Mesenchymal stem cell (in vitro differentiated cells and primary cell): ENCODE measurements at regions not wholly inside any gene's neighbourhood (a gene's known extent, or its start where the extent isn't known, plus 50 kb on each side); places are given as distances from the start of the nearest gene placed in this dataset.

Experiments
- DNase-seq: peaks from one replicate; pipeline ENCODE4 v3.0.0-alpha.2; 2013
- H2AFZ ChIP-seq: one replicate; pipeline ENCODE4 v1.6.1; 2013; ENCODE audit warnings: low read depth, mild to moderate bottlenecking, control low read depth, inconsistent platforms, low read length, moderate library complexity
- H2AK5ac ChIP-seq: 2 replicates; pipeline ENCODE4 v1.6.1; 2013; ENCODE audit warnings: low read length, moderate library complexity, mild to moderate bottlenecking, inconsistent platforms; ENCODE audit not compliant: severe bottlenecking
- H2BK120ac ChIP-seq: one replicate; pipeline ENCODE4 v1.6.1; 2013; ENCODE audit warnings: low read depth, mild to moderate bottlenecking, inconsistent platforms, low read length, moderate library complexity
- H2BK12ac ChIP-seq, 2 experiments: one replicate each; pipeline ENCODE4 v1.6.1; 2013; ENCODE audit warnings: inconsistent platforms in 2 of 2, low read length in 2 of 2, mild to moderate bottlenecking in 2 of 2, moderate library complexity in 2 of 2, control low read depth in 1 of 2
- H2BK15ac ChIP-seq: one replicate; pipeline ENCODE4 v1.6.1; 2013; ENCODE audit warnings: mild to moderate bottlenecking, low read depth, inconsistent platforms; ENCODE audit not compliant: poor library complexity, severe bottlenecking
- H2BK5ac ChIP-seq: 2 replicates; pipeline ENCODE4 v1.6.1; 2013; ENCODE audit warnings: low read depth, mild to moderate bottlenecking, low read length, control low read depth, inconsistent platforms; ENCODE audit not compliant: poor library complexity, severe bottlenecking
- H3K14ac ChIP-seq, 2 experiments: one replicate each; pipeline ENCODE4 v1.6.1; 2013; ENCODE audit warnings: inconsistent platforms in 2 of 2, low read length in 2 of 2, control low read depth in 1 of 2, mild to moderate bottlenecking in 1 of 2, moderate library complexity in 1 of 2
- H3K18ac ChIP-seq, 2 experiments: one replicate each; pipeline ENCODE4 v1.6.1; 2013; ENCODE audit warnings: inconsistent platforms in 2 of 2, low read length in 2 of 2, control low read depth in 1 of 2, low read depth in 1 of 2, mild to moderate bottlenecking in 1 of 2
- H3K23ac ChIP-seq, 2 experiments: one replicate each; pipeline ENCODE4 v1.6.1; 2013; ENCODE audit warnings: inconsistent platforms in 2 of 2, low read length in 2 of 2, mild to moderate bottlenecking in 2 of 2, moderate library complexity in 2 of 2, control low read depth in 1 of 2
- H3K27ac ChIP-seq: 2 replicates; pipeline ENCODE4 v1.5.1; 2013; ENCODE audit warnings: mild to moderate bottlenecking, moderate library complexity, low read length, control low read depth, inconsistent platforms; ENCODE audit not compliant: poor library complexity, severe bottlenecking
- H3K27me3 ChIP-seq, 2 experiments: 2 replicates each; pipeline versions ENCODE4 v1.6.1 to v1.7.0; 2013; ENCODE audit warnings: low read length in 2 of 2, mild to moderate bottlenecking in 2 of 2, moderate library complexity in 2 of 2, control low read depth in 1 of 2, inconsistent platforms in 1 of 2; ENCODE audit not compliant: control insufficient read depth in 1 of 2, insufficient read depth in 1 of 2
- H3K36me3 ChIP-seq, 2 experiments: 2 replicates each; pipeline versions ENCODE4 v1.6.1 to v1.7.0; 2013; ENCODE audit warnings: low read length in 2 of 2, control low read depth in 1 of 2, inconsistent platforms in 1 of 2, low read depth in 1 of 2, mild to moderate bottlenecking in 1 of 2; ENCODE audit not compliant: insufficient read depth in 2 of 2, control insufficient read depth in 1 of 2
- H3K4ac ChIP-seq, 2 experiments: one replicate each; pipeline ENCODE4 v1.6.1; 2013; ENCODE audit warnings: inconsistent platforms in 2 of 2, low read length in 2 of 2, mild to moderate bottlenecking in 2 of 2, moderate library complexity in 2 of 2, control low read depth in 1 of 2, low read depth in 1 of 2
- H3K4me1 ChIP-seq: 2 replicates; pipeline ENCODE4 v1.6.1; 2013; ENCODE audit warnings: low read depth, low read length, control low read depth; ENCODE audit not compliant: control insufficient read depth, insufficient read depth
- H3K4me2 ChIP-seq: 2 replicates; pipeline ENCODE4 v1.6.1; 2013; ENCODE audit warnings: low read length, mild to moderate bottlenecking, inconsistent platforms; ENCODE audit not compliant: poor library complexity, severe bottlenecking
- H3K4me3 ChIP-seq, 2 experiments: 2 replicates each; pipeline versions ENCODE4 v1.5.1 to v1.7.0; 2013; ENCODE audit warnings: low read length in 2 of 2, mild to moderate bottlenecking in 2 of 2, control low read depth in 1 of 2, low read depth in 1 of 2; ENCODE audit not compliant: insufficient read depth in 1 of 2
- H3K79me1 ChIP-seq: replicated peaks from 2 replicates; pipeline ENCODE4 v1.6.1; 2013; ENCODE audit warnings: mild to moderate bottlenecking, control low read depth, low read length, inconsistent platforms; ENCODE audit not compliant: poor library complexity, severe bottlenecking
- H3K9ac ChIP-seq: 2 replicates; pipeline ENCODE4 v1.7.0; 2013; ENCODE audit warnings: mild to moderate bottlenecking, low read length, moderate library complexity
- H3K9me3 ChIP-seq: 2 replicates; pipeline ENCODE4 v1.7.0; 2013; ENCODE audit warnings: mild to moderate bottlenecking, low read length; ENCODE audit not compliant: control insufficient read depth
- H4K8ac ChIP-seq: one replicate; pipeline ENCODE4 v1.6.1; 2013; ENCODE audit warnings: inconsistent platforms, mild to moderate bottlenecking, low read length, moderate library complexity
- H4K91ac ChIP-seq: one replicate; pipeline ENCODE4 v1.6.1; 2013; ENCODE audit warnings: mild to moderate bottlenecking, low read length, inconsistent platforms
- WGBS: methylation state at CpG from one replicate; pipeline ENCODE4 v1.1.7; 2013; ENCODE audit warnings: mixed read lengths; 5-methylcytosine and 5-hydroxymethylcytosine counted together

DNA sequence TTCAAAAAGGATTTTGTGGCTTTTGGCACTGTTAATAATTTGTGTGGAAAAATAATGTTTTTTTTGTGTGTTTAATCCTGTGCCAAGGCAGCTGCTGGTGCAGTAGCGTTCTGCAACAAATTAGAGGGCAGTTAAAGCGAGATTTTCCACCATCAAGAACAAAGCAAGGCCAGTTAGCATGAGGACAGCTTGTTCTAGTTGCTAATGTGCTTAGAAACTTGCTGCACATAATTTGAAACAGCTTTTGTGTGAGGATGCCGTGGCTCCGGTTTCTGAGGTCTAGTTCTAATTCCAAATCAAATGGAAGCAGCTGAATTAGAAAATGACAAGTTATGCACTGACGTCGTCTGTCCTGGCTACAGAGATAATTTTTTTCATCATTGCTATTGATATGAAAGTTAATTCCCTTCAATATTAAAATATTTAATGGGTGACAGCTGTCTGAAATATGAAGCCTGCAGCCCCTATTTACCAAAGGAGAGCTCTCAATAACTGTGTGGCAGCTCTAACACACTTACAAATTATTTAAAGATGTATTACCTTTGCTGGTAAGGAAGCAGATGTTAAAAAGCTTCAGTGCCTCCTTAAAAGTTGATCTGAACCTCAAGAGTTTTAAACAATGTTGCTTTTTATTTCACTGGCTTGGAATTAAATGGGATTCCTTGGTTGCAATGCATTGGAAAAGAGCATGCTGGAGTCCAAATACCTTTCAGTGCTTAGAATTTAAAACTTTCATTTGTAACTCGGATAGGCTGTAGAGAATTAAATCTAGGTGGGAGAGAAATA, 128.6 kb downstream of the SPATA31D1 start:
- Histone ChIP-seq H2AK5ac (no peak overlapping the region), H4K8ac (no peak overlapping the region), H3K79me1 (no peaks in the 10 kb centered on the region), H2BK5ac (no peak overlapping the region), H2BK12ac (no peak overlapping the region), H3K4me1 (no peaks in the 10 kb centered on the region), H2BK15ac (no peak overlapping the region), H3K14ac (no peak overlapping the region), H3K4me2 (no peak overlapping the region), H4K91ac (no peak overlapping the region), H2BK120ac (no peak overlapping the region), H3K18ac (no peak overlapping the region), H3K9me3 (no peaks in the 10 kb centered on the region), H3K36me3 (no peaks in the 10 kb centered on the region), H3K23ac (no peak overlapping the region), H3K27ac (no peak overlapping the region), H3K27me3 (no peaks in the 10 kb centered on the region), H2AFZ (peak overlapping the region; percentile 63), H3K4ac (no peak overlapping the region), H3K9ac (peak overlapping the region; percentile 34), H3K4me3 (no peak overlapping the region)
- 86% methylated on average over 5 of the region's 7 CpGs for WGBS
- DNase-seq = no peak

DNA sequence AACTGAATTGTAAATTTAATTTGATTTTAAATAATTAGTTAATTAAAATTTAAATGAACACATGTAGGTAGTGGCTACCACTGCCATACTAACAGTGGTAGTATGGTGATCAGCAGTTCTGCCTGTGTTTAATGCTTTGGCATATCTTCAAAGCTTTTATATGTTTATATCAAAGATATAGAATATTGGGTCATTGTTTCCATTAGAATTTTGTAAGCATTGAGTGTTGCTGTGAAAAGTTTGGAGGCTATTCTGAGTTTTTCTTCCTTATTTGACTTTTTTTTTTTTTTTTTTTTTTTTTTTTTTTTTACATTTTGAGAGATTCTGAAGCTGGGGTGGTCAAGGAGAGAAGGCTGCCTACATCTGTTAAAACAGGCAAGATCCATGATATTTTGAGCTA, 134.2 kb downstream of the SPATA31D1 start:
- H3K4me2 ChIP-seq = no peak overlapping the region
- H2AK5ac ChIP-seq = no peak overlapping the region
- H2BK120ac ChIP-seq = no peak overlapping the region
- no peaks in the 10 kb centered on the region for H3K27me3 ChIP-seq
- no peak for DNase-seq
- no peak overlapping the region for H3K14ac ChIP-seq
- no peak overlapping the region for H2BK5ac ChIP-seq
- H2BK15ac ChIP-seq = no peak overlapping the region
- H3K9me3 ChIP-seq = no peaks in the 10 kb centered on the region
- no peak overlapping the region for H3K9ac ChIP-seq
- no peak overlapping the region for H4K8ac ChIP-seq
- H4K91ac ChIP-seq = no peak overlapping the region
- no peak overlapping the region for H2BK12ac ChIP-seq
- no peak overlapping the region for H3K23ac ChIP-seq
- H3K79me1 ChIP-seq = no peaks in the 10 kb centered on the region
- H2AFZ ChIP-seq = no peak overlapping the region
- H3K4ac ChIP-seq = no peak overlapping the region
- H3K27ac ChIP-seq = no peak overlapping the region
- H3K4me1 ChIP-seq = peaks cover 1% of the 10 kb centered on the region
- H3K36me3 ChIP-seq = no peaks in the 10 kb centered on the region
- H3K4me3 ChIP-seq = no peak overlapping the region
- no peak overlapping the region for H3K18ac ChIP-seq

DNA sequence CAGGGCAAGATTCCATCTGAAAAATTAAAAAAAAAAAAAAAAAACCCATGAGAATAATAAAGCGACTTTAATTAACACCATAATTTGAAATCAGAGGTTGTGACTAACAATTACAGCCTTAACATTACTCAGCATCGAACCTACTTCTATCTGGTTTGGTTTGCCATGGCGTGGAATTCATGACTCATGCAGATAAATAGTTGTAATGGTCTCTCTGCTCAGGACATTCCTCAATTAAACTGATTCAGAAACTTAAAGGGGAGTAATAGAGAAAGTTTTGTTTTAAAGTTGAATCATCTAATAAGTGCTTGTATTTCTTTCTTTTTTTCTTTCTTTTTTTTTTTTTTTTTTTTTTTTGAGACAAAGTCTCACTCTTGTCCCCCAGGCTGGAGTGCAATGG, 135.5 kb downstream of the SPATA31D1 start:
- Histone ChIP-seq H3K9me3 (no peaks in the 10 kb centered on the region), H3K18ac (no peak overlapping the region), H3K36me3 (no peaks in the 10 kb centered on the region), H2BK5ac (no peak overlapping the region), H4K91ac (no peak overlapping the region), H3K14ac (no peak overlapping the region), H2BK120ac (no peak overlapping the region), H2AK5ac (no peak overlapping the region), H2BK15ac (no peak overlapping the region), H3K79me1 (no peaks in the 10 kb centered on the region), H3K4ac (no peak overlapping the region), H3K4me2 (no peak overlapping the region), H2BK12ac (no peak overlapping the region), H3K4me3 (no peak overlapping the region), H3K4me1 (peaks cover 1% of the 10 kb centered on the region), H2AFZ (no peak overlapping the region), H3K27ac (no peak overlapping the region), H4K8ac (no peak overlapping the region), H3K9ac (no peak overlapping the region), H3K27me3 (no peaks in the 10 kb centered on the region), H3K23ac (no peak overlapping the region)
- peak; percentile 41 for DNase-seq
- no CpG with 5 or more reads among the region's 3 CpGs for WGBS

DNA sequence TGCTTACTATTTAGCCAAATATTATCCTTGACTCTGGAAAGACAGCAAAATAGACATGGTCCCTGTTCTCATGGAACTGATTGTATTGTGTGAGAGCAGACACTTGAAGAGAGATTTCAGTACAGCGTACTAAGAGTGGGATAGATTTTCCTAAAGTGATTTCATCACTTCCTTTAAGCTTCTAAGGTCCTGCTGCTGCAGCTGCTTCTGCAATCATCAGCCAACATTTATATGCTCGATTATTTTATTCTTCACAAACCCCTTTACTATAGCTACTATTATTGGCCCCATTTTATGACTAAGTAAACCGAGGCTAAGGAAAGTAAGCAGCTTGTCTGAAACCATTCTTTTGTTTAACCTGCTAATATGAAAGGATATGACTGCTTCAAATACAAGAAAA, 137.7 kb downstream of the SPATA31D1 start:
- H3K18ac ChIP-seq = no peak overlapping the region
- H3K27me3 ChIP-seq = no peaks in the 10 kb centered on the region
- H2BK5ac ChIP-seq = no peak overlapping the region
- WGBS = 79% methylated on average over 3 of the region's 3 CpGs
- peaks cover 8% of the 10 kb centered on the region for H3K4me1 ChIP-seq
- no peak overlapping the region for H2BK120ac ChIP-seq
- no peak for DNase-seq
- no peaks in the 10 kb centered on the region for H3K36me3 ChIP-seq
- no peak overlapping the region for H3K14ac ChIP-seq
- H2AFZ ChIP-seq = no peak overlapping the region
- H3K9ac ChIP-seq = no peak overlapping the region
- no peak overlapping the region for H2BK15ac ChIP-seq
- H3K4me2 ChIP-seq = no peak overlapping the region
- no peak overlapping the region for H3K4me3 ChIP-seq
- no peaks in the 10 kb centered on the region for H3K9me3 ChIP-seq
- H3K23ac ChIP-seq = no peak overlapping the region
- no peak overlapping the region for H4K91ac ChIP-seq
- no peak overlapping the region for H2AK5ac ChIP-seq
- H3K79me1 ChIP-seq = no peaks in the 10 kb centered on the region
- H4K8ac ChIP-seq = no peak overlapping the region
- H3K27ac ChIP-seq = no peak overlapping the region
- H3K4ac ChIP-seq = no peak overlapping the region
- H2BK12ac ChIP-seq = no peak overlapping the region
